K562 (cell line): ENCODE measurements at regions not wholly inside any gene's neighbourhood (a gene's known extent, or its start where the extent isn't known, plus 50 kb on each side); places are given as distances from the start of the nearest gene placed in this dataset.

Experiments used
- ATAC-seq: fragments of 200-7000 bp; cut with Tn5 transposase; 3 replicates; pipeline ENCODE4 v1.9.1; 2020; ENCODE audit warnings: moderate library complexity
- BruUV-seq: library from RNA; stranded (reverse); fragments of 400-500 nt; replicated peaks from 2 replicates; lab custom pipeline; 2021; lab: Mats Ljungman, UMichigan
- CTCF ChIA-PET: fragments of 300-600 bp; formaldehyde crosslinking; extraction: SDS; loops from one replicate; lab custom pipeline; 2021; ENCODE audit warnings: low intra/inter-chr PET ratio; lab: Yijun Ruan, JAX
- POLR2A ChIA-PET: fragments of 300-600, 350-650 bp; sonication (Branson Sonifier 250); formaldehyde crosslinking; extraction: SDS; loops from one replicate; lab custom pipeline; 2021; ENCODE audit warnings: antibody characterized with exemption, inconsistent platforms; lab: Yijun Ruan, JAX
- DNase-seq, 4 experiments: peaks; one replicate each; pipeline versions ENCODE4 v3.0.0 to v3.0.0-alpha.2; 2011 to 2018; ENCODE audit warnings: low spot score in 3 of 4, mixed read lengths in 3 of 4; ENCODE audit errors: extremely low read depth in 1 of 4
- FAIRE-seq: peaks from 2 replicates; lab custom pipeline; 2011; peaks lifted over from hg19 to GRCh38; lab: Jason Lieb, UNC
- H2AFZ ChIP-seq: 2 replicates; pipeline ENCODE4 v1.6.0; 2011; ENCODE audit warnings: low read depth, low read length, control low read depth, inconsistent platforms
- H3K27ac ChIP-seq: fragments of 200-600 bp; 3 replicates; pipeline ENCODE4 v1.8.0; 2011; ENCODE audit warnings: low read depth, mild to moderate bottlenecking, control low read depth, inconsistent platforms, low read length, moderate library complexity, mixed read lengths; ENCODE audit errors: extremely low read depth
- H3K27me3 ChIP-seq, 2 experiments: fragments of 300-600 bp in 1 of 2; 2 replicates in 1 of 2; 3 replicates in 1 of 2; pipeline versions ENCODE4 v1.6.0 to v1.8.0; 2011; ENCODE audit warnings: inconsistent platforms in 2 of 2, low read length in 2 of 2, mild to moderate bottlenecking in 1 of 2, mixed read lengths in 1 of 2, moderate library complexity in 1 of 2; ENCODE audit not compliant: control insufficient read depth in 2 of 2, insufficient read depth in 2 of 2
- H3K36me3 ChIP-seq: fragments of 300-600 bp; 3 replicates; pipeline ENCODE4 v1.8.0; 2011; ENCODE audit warnings: mild to moderate bottlenecking, low read length, inconsistent platforms; ENCODE audit not compliant: control insufficient read depth, insufficient read depth
- H3K4me1 ChIP-seq, 2 experiments: fragments of 200-600 bp in 1 of 2; replicated peaks in 1 of 2; 2 replicates in 1 of 2; 3 replicates in 1 of 2; pipeline versions ENCODE4 v1.5.1 to v1.8.0; 2011; ENCODE audit warnings: inconsistent platforms in 2 of 2, low read length in 2 of 2, mild to moderate bottlenecking in 1 of 2, mixed read lengths in 1 of 2, moderate library complexity in 1 of 2; ENCODE audit not compliant: control insufficient read depth in 2 of 2, insufficient read depth in 2 of 2
- H3K4me2 ChIP-seq: 2 replicates; pipeline ENCODE4 v1.6.1; 2011; ENCODE audit warnings: low read length, control low read depth, inconsistent platforms, mixed read lengths; ENCODE audit not compliant: insufficient read depth
- H3K4me3 ChIP-seq: fragments of 200-600 bp; sonication (generic), shearing (Covaris generic); 2 replicates; pipeline ENCODE4 v1.5.1; 2016; ENCODE audit warnings: control low read depth, inconsistent platforms
- H3K79me2 ChIP-seq: fragments of 200-600 bp; 3 replicates; pipeline ENCODE4 v1.8.0; 2011; ENCODE audit warnings: low read length, inconsistent platforms; ENCODE audit not compliant: control insufficient read depth, insufficient read depth
- H3K9ac ChIP-seq, 2 experiments: 2 replicates each; pipeline versions ENCODE4 v1.6.0 to v1.6.1; 2011; ENCODE audit warnings: low read depth in 2 of 2, low read length in 2 of 2, control low read depth in 1 of 2, inconsistent platforms in 1 of 2, mild to moderate bottlenecking in 1 of 2, mixed read lengths in 1 of 2; ENCODE audit not compliant: insufficient read depth in 1 of 2
- H3K9me1 ChIP-seq: one replicate; pipeline ENCODE4 v1.6.0; 2011; ENCODE audit warnings: inconsistent platforms, mild to moderate bottlenecking, low read length, moderate library complexity; ENCODE audit not compliant: control insufficient read depth, insufficient read depth
- H3K9me3 ChIP-seq: replicated peaks from 2 replicates; pipeline ENCODE4 v1.5.1; 2011; ENCODE audit warnings: low read depth, low read length, inconsistent platforms; ENCODE audit not compliant: control insufficient read depth, insufficient read depth
- H4K20me1 ChIP-seq: replicated peaks from 2 replicates; pipeline ENCODE4 v1.6.1; 2011; ENCODE audit warnings: low read length, inconsistent platforms, mixed read lengths; ENCODE audit not compliant: control insufficient read depth, insufficient read depth
- CREB3 ChIP-seq: fragments of 450-650 bp; conservative IDR thresholded peaks from 2 replicates; pipeline ENCODE4 v1.6.1; 2016; ENCODE audit warnings: missing genetic modification characterization, low read depth, mild to moderate bottlenecking, missing compliant biosample characterization, moderate library complexity
- CTCF ChIP-seq, 3 experiments: IDR thresholded peaks in 2 of 3; conservative IDR thresholded peaks in 1 of 3; 2 replicates each; pipeline ENCODE4 v1.5.1; 2011 to 2012; ENCODE audit warnings: low read length in 3 of 3, mild to moderate bottlenecking in 3 of 3, control low read depth in 2 of 3, improper control_type of control experiment in 1 of 3, inconsistent platforms in 1 of 3, low read depth in 1 of 3, mixed read lengths in 1 of 3, moderate library complexity in 1 of 3; ENCODE audit not compliant: insufficient read depth in 2 of 3
- CTCFL ChIP-seq: IDR thresholded peaks from 2 replicates; pipeline ENCODE4 v1.6.1; 2011; ENCODE audit warnings: borderline replicate concordance, low read depth, mild to moderate bottlenecking, moderate library complexity, low read length; ENCODE audit not compliant: insufficient read depth, poor library complexity, severe bottlenecking
- DEAF1 ChIP-seq: fragments of 450-650 bp; formaldehyde crosslinking; IDR thresholded peaks from 2 replicates; pipeline ENCODE4 v1.4.0; 2020; ENCODE audit warnings: mild to moderate bottlenecking, moderate library complexity
- GATA2 ChIP-seq: sonication (generic); formaldehyde crosslinking; IDR thresholded peaks from 2 replicates; pipeline ENCODE4 v1.4.0; 2020; ENCODE audit warnings: mild to moderate bottlenecking, missing genetic modification reagents
- HBP1 ChIP-seq: fragments of 450-650 bp; formaldehyde crosslinking; IDR thresholded peaks from 2 replicates; pipeline ENCODE4 v1.4.0; 2022; ENCODE audit warnings: missing genetic modification characterization
- KLF16 ChIP-seq: IDR thresholded peaks from 2 replicates; pipeline ENCODE4 v1.6.1; 2016; ENCODE audit warnings: antibody characterized with exemption
- PHF20 ChIP-seq: fragments of 450-650 bp; IDR thresholded peaks from 2 replicates; pipeline ENCODE4 v1.6.1; 2018; ENCODE audit not compliant: partially characterized antibody
- PPARD ChIP-seq: fragments of 250-450 bp; sonication (Bioruptor Pico); IDR thresholded peaks from 2 replicates; pipeline ENCODE4 v1.8.0; 2022; ENCODE audit warnings: inconsistent platforms, mild to moderate bottlenecking, moderate library complexity
- PTBP1 ChIP-seq: fragments of 200-400 bp; formaldehyde crosslinking; IDR thresholded peaks from 2 replicates; pipeline ENCODE4 v1.6.1; 2017; ENCODE audit warnings: low read depth, low read length
- RAD21 ChIP-seq, 2 experiments: fragments of 250-450 bp in 1 of 2; fragments of 450-650 bp in 1 of 2; sonication (Bioruptor Pico) in 1 of 2; formaldehyde crosslinking in 1 of 2; IDR thresholded peaks in 1 of 2; conservative IDR thresholded peaks in 1 of 2; 2 replicates each; pipeline versions ENCODE4 v1.4.0 to v1.8.0; 2020 to 2022; ENCODE audit warnings: mild to moderate bottlenecking in 2 of 2, moderate library complexity in 1 of 2
- RB1 ChIP-seq: fragments of 450-650 bp; IDR thresholded peaks from 2 replicates; pipeline ENCODE4 v1.6.1; 2017; ENCODE audit warnings: low read depth, mild to moderate bottlenecking
- TAL1 ChIP-seq: fragments of 450-650 bp; IDR thresholded peaks from 2 replicates; pipeline ENCODE4 v1.6.1; 2016; ENCODE audit warnings: mild to moderate bottlenecking
- TRIM28 ChIP-seq: fragments of 450-650 bp; IDR thresholded peaks from 2 replicates; pipeline ENCODE4 v1.6.1; 2017
- ZNF253 ChIP-seq: fragments of 250-450 bp; sonication (Bioruptor Pico); conservative IDR thresholded peaks from 2 replicates; pipeline ENCODE4 v1.6.1; 2021; ENCODE audit warnings: mild to moderate bottlenecking
- WGBS: fragments of 100-300 bp; shearing (Covaris generic); methylation state at CpG from one replicate; pipeline ENCODE4 v1.1.6; 2016; ENCODE audit warnings: low coverage, mixed read lengths; ENCODE audit not compliant: insufficient coverage; ENCODE audit errors: missing lambda C conversion rate; 5-methylcytosine and 5-hydroxymethylcytosine counted together
- in situ Hi-C: fragments of 300-500 bp; cut with MboI; formaldehyde crosslinking; loops from 4 replicates; pipeline ENCODE4 v1.15.0; 2018; ENCODE audit warnings: inconsistent platforms, mixed read lengths
- intact Hi-C: fragments of 100-400 bp; cut with micrococcal nuclease; formaldehyde crosslinking; loops from 2 replicates; pipeline ENCODE4 v1.14.2; 2022

GRCh38 chr1:90133133-90133532 lies 138.2 kb downstream of the ZNF326 start:
- no peak overlapping the region for H3K9ac ChIP-seq
- 0% methylated on average over 2 of the region's 2 CpGs for WGBS
- ATAC-seq (peak; percentile 79), FAIRE-seq (peak; percentile 73), DNase-seq (peak; percentile 13 to 34 (median 22))
- no peaks in the 10 kb centered on the region for H3K9me3 ChIP-seq
- no peak overlapping the region for H3K4me2 ChIP-seq
- H3K36me3 ChIP-seq = no peaks in the 10 kb centered on the region
- no peak overlapping the region for H2AFZ ChIP-seq
- intact Hi-C loops (no loop called here), in situ Hi-C loops (no loop called here)
- no peaks in the 10 kb centered on the region for H3K27me3 ChIP-seq
- no peaks in the 10 kb centered on the region for H3K79me2 ChIP-seq
- no peaks in the 10 kb centered on the region for H4K20me1 ChIP-seq
- no peaks in the 10 kb centered on the region for H3K9me1 ChIP-seq
- H3K4me1 ChIP-seq = no peaks in the 10 kb centered on the region
- ChIA-PET POLR2A (interaction anchor here (0.9 kb wide), 1 partner anchor 25 kb away, joined by 3 read pairs; no protein-coding TSS in a partner anchor), CTCF (interaction anchor here (1.1 kb wide), 1 partner anchor 1032 kb away, joined by 3 read pairs; no protein-coding TSS in a partner anchor)
- no TSS peak for BruUV-seq
- no peak overlapping the region for H3K27ac ChIP-seq
- no peak overlapping the region for H3K4me3 ChIP-seq
- TF ChIP-seq ZNF253 (CRISPR knock-in tag) = no peak
- no peak for TF ChIP-seq PPARD (CRISPR knock-in tag)
- TF ChIP-seq CTCF (IDR thresholded peaks at IDR 0.05 in 2 of 3, conservative IDR thresholded peaks at IDR 0.05 in 1 of 3; ENCODE audit: insufficient read depth in 2 of 3, low read depth in 1 of 3, low read length in 3 of 3) = peak; percentile 59 to 75 (median 60)
- peak; percentile 19 for TF ChIP-seq CTCFL
- TF ChIP-seq TRIM28 = no peak
- TF ChIP-seq HBP1 (CRISPR knock-in tag) = no peak
- peak; percentile 73 for TF ChIP-seq GATA2 (CRISPR knock-in tag)
- 0 out of 2 replicates have a peak, but pooled peaks have one; percentile 10 for TF ChIP-seq KLF16
- no peak for TF ChIP-seq PTBP1
- no peak for TF ChIP-seq CREB3
- TF ChIP-seq PHF20 = no peak
- no peak for TF ChIP-seq TAL1
- TF ChIP-seq RAD21 (CRISPR knock-in tag; conservative IDR thresholded peaks at IDR 0.05 in 1 of 2, IDR thresholded peaks at IDR 0.05 in 1 of 2) = peak; percentile 30 to 65; a peak in 3 of 4 replicates
- TF ChIP-seq RB1 = no peak
- no peak for TF ChIP-seq DEAF1 (CRISPR knock-in tag)
